Tibial nerve (tissue), 4 donors: ENCODE measurements at regions not wholly inside any gene's neighbourhood (a gene's known extent, or its start where the extent isn't known, plus 50 kb on each side); places are given as distances from the start of the nearest gene placed in this dataset.

Experiments
- DNase-seq, 2 donors: peaks; one replicate each; pipeline ENCODE4 v3.0.0-alpha.2; 2019; ENCODE audit warnings: low spot score in 2 of 2
- H3K27ac ChIP-seq, 4 donors: fragments of 200-600 bp; sonication (generic) in 3 of 4; one replicate each; pipeline ENCODE4 v1.5.1; 2017 to 2019; ENCODE audit warnings: mild to moderate bottlenecking in 1 of 4
- H3K27me3 ChIP-seq, 2 donors: fragments of 200-600 bp; sonication (generic) in 1 of 2; one replicate each; pipeline versions ENCODE4 v1.5.1 to v1.6.0; 2017 to 2019
- H3K36me3 ChIP-seq, 3 donors: fragments of 200-600 bp; sonication (generic); one replicate each; pipeline ENCODE4 v1.5.1; 2018 to 2019
- H3K4me1 ChIP-seq, 4 donors: fragments of 200-600 bp; sonication (generic) in 3 of 4; one replicate each; pipeline ENCODE4 v1.5.1; 2017 to 2019
- H3K4me3 ChIP-seq, 4 donors: fragments of 200-600 bp; sonication (generic) in 3 of 4; one replicate each; pipeline ENCODE4 v1.5.1; 2017 to 2019; ENCODE audit warnings: mild to moderate bottlenecking in 1 of 4, moderate library complexity in 1 of 4
- H3K9me3 ChIP-seq, 4 donors: fragments of 200-600 bp; sonication (generic) in 3 of 4; one replicate each; pipeline ENCODE4 v1.5.1; 2017 to 2019
- EP300 ChIP-seq, 2 donors: sonication (generic); formaldehyde crosslinking; IDR thresholded peaks; one replicate each; pipeline ENCODE4 v1.6.1; 2017; ENCODE audit warnings: antibody characterized with exemption in 2 of 2, mild to moderate bottlenecking in 1 of 2
- POLR2A ChIP-seq, 2 donors: fragments of 450-650 bp; IDR thresholded peaks; one replicate each; pipeline ENCODE4 v1.6.1; 2017; ENCODE audit warnings: antibody characterized with exemption in 2 of 2, mild to moderate bottlenecking in 2 of 2, moderate library complexity in 2 of 2
- WGBS, 2 donors: methylation state at CpG; one replicate each; pipeline ENCODE4 v1.1.5; 2018; 5-methylcytosine and 5-hydroxymethylcytosine counted together
- TF ChIP-seq, protein P1 (sequence below), 5 experiments: fragments of 200-600 bp in 3 of 5; fragments of 450-650 bp in 2 of 5; sonication (generic) in 3 of 5; IDR thresholded peaks; one replicate each; pipeline ENCODE4 v1.5.1; 2016 to 2019; ENCODE audit warnings: antibody characterized with exemption in 5 of 5, mild to moderate bottlenecking in 3 of 5, moderate library complexity in 2 of 5

DNA sequence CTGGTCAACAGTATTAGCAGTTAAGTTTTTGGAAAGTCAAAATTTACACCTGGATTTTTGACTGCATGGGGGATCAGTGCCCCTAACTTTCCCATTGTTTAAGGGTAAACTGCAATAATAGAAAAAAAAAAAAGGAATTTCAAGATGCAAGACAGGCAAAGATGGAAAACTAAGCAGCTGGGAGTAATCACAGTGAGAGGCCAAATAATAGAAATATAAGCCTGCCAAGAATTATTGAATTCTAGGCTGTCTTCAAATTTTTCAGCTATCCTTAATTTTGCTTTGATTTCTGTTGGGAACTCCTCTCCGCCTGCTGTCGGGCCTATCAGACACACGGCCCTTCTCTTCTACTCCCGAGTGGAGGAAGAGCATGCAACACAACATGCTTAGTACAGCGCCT is 215.5 kb upstream of the LMCD1 start:
- no peak for DNase-seq
- Histone ChIP-seq H3K27ac (no peak overlapping the region), H3K4me3 (no peak overlapping the region), H3K27me3 (no peaks in the 10 kb centered on the region), H3K36me3 (no peaks in the 10 kb centered on the region), H3K9me3 (no peaks in the 10 kb centered on the region), H3K4me1 (peaks cover 0 to 18% (median 0%) of the 10 kb centered on the region in 4 donors)
- WGBS, 2 donors = 56 to 64% methylated on average over 5 of the region's 5 CpGs
- no peak for TF ChIP-seq EP300 (IDR thresholded peaks at IDR 0.05)
- TF ChIP-seq, protein P1, sequence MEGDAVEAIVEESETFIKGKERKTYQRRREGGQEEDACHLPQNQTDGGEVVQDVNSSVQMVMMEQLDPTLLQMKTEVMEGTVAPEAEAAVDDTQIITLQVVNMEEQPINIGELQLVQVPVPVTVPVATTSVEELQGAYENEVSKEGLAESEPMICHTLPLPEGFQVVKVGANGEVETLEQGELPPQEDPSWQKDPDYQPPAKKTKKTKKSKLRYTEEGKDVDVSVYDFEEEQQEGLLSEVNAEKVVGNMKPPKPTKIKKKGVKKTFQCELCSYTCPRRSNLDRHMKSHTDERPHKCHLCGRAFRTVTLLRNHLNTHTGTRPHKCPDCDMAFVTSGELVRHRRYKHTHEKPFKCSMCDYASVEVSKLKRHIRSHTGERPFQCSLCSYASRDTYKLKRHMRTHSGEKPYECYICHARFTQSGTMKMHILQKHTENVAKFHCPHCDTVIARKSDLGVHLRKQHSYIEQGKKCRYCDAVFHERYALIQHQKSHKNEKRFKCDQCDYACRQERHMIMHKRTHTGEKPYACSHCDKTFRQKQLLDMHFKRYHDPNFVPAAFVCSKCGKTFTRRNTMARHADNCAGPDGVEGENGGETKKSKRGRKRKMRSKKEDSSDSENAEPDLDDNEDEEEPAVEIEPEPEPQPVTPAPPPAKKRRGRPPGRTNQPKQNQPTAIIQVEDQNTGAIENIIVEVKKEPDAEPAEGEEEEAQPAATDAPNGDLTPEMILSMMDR (IDR thresholded peaks at IDR 0.05) = no peak
- TF ChIP-seq POLR2A (IDR thresholded peaks at IDR 0.05) = no peak

DNA sequence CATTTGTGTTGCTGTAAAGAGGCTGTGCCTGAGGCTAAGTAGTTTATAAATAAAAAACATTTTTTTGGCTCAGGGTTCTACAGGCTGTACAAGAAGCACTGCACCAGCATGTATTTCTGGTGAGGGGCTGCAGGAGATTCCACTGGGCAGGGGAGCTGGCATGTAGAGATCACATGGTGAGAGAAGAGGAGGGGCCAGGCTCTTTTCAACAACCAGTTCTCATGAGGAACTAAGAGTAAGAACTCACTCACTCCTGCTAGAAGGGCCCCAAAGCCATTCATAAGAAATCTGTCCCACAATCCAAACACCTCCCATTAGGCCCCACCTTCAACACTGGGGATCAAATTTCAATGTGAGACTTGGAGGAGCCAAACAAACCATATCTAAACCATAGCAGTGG is 214.9 kb upstream of the LMCD1 start:
- no peak for DNase-seq
- TF ChIP-seq EP300 (IDR thresholded peaks at IDR 0.05) (no peak), POLR2A (IDR thresholded peaks at IDR 0.05) (no peak)
- TF ChIP-seq, protein P1 (IDR thresholded peaks at IDR 0.05) = no peak
- no peak overlapping the region for H3K4me3 ChIP-seq
- H3K9me3 ChIP-seq = no peaks in the 10 kb centered on the region
- H3K36me3 ChIP-seq = no peaks in the 10 kb centered on the region
- peaks cover 0 to 18% (median 0%) of the 10 kb centered on the region in 4 donors for H3K4me1 ChIP-seq
- no peaks in the 10 kb centered on the region for H3K27me3 ChIP-seq
- no peak overlapping the region for H3K27ac ChIP-seq

DNA sequence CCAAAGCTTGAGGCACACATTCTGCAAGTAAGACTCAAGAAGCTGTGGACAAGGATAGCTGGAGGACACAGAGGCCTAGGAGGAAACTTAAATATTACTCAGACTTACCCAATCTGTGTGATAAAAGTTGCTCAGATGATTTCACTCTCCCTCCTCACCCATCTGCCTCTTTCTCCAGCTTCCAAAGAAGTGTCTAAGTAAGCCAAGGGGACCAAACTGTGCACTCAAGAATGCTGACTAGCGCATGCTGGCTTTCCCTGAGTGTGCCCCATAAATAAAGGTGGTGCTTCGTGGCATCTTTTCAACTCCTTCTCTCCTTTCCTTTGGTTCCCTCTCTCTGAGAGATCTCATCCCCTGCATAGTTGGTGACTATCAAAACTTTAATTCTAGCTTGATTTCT is 211.0 kb upstream of the LMCD1 start:
- H3K27ac ChIP-seq = no peak overlapping the region
- peaks cover 0 to 22% (median 0%) of the 10 kb centered on the region in 4 donors for H3K4me1 ChIP-seq
- no peak overlapping the region for H3K4me3 ChIP-seq
- DNase-seq = no peak
- H3K36me3 ChIP-seq = no peaks in the 10 kb centered on the region
- H3K9me3 ChIP-seq = no peaks in the 10 kb centered on the region
- 92 to 97% methylated on average over 2 of the region's 2 CpGs for WGBS, 2 donors
- TF ChIP-seq, protein P1 (IDR thresholded peaks at IDR 0.05) = no peak
- no peak for TF ChIP-seq EP300 (IDR thresholded peaks at IDR 0.05)
- no peak for TF ChIP-seq POLR2A (IDR thresholded peaks at IDR 0.05)
- H3K27me3 ChIP-seq = no peaks in the 10 kb centered on the region

DNA sequence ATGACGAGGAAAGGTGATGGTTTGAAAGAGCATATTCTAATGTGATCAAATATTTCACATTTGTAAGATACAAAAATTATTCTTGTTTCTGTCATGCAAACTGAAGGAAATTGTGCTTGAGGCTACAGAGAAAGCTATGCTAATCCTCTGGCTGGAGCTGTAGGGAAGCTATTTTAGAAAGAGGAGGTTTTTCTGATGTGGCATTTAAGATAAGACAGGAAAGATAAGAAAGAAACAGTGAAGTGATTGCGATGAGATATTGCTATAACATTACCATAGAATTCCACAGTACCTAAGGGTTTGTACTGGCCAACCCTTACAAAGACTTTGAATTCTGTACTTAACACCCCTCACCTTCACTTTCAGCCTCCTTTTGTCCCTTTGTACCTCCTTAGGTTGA is 205.2 kb upstream of the LMCD1 start:
- H3K4me1 ChIP-seq = peaks cover 0 to 17% (median 0%) of the 10 kb centered on the region in 4 donors
- no peak overlapping the region for H3K4me3 ChIP-seq
- TF ChIP-seq POLR2A (IDR thresholded peaks at IDR 0.05) = no peak
- TF ChIP-seq, protein P1 (IDR thresholded peaks at IDR 0.05) = no peak
- no peak for TF ChIP-seq EP300 (IDR thresholded peaks at IDR 0.05)
- no peaks in the 10 kb centered on the region for H3K27me3 ChIP-seq
- H3K9me3 ChIP-seq = no peaks in the 10 kb centered on the region
- 84 to 86% methylated on average over 2 of the region's 2 CpGs for WGBS, 2 donors
- no peaks in the 10 kb centered on the region for H3K36me3 ChIP-seq
- DNase-seq = no peak
- no peak overlapping the region for H3K27ac ChIP-seq

DNA sequence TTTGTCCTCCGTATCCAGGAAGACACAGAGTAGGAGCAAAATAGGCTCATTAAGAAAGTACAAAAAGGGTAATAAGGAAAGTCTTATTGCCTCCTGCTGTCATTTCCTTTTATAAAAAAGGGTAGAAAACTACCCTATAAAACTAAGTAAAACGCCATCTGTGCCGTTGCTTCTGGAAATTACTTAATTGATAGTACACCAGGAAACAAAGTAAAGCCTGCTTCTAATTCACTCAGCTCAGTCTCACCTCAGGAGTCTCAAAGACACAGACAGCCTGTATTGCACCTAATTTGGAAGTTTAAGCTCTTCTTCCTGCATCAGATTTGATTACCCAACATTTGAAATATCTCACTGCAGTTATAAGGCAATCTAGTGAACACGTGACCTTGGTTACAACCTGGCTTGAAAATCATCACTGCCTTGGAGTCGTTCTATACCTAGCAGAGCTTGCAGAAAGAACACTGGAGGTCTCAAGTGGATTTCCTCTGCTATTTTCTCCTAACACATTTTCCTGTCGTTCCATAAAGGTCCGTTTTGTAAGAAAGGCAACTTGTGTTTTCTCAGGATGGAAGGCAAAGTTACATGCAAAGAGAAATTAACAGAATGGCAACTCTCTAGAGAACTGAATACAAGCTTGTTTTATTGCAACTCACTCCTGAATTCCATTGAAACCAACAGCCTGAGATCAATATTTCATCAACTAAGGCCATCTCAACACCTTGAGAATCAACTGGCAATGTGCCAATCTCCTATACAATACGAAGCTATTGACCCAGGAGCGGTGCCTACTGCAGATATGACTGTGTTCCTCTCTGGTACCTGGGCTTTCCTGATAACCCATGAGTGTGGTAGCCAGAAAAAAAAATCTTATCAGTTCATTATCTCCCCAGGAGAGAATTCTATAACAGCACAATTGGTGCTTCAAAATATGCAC is 203.3 kb upstream of the LMCD1 start:
- 59 to 63% methylated on average over 9 of the region's 9 CpGs for WGBS, 2 donors
- H3K4me3 ChIP-seq = no peak overlapping the region
- peaks cover 0 to 6% (median 0%) of the 10 kb centered on the region in 4 donors for H3K4me1 ChIP-seq
- H3K9me3 ChIP-seq = no peaks in the 10 kb centered on the region
- no peak overlapping the region for H3K27ac ChIP-seq
- DNase-seq = no peak
- TF ChIP-seq, protein P1 (IDR thresholded peaks at IDR 0.05) = no peak
- no peak for TF ChIP-seq POLR2A (IDR thresholded peaks at IDR 0.05)
- no peak for TF ChIP-seq EP300 (IDR thresholded peaks at IDR 0.05)
- no peaks in the 10 kb centered on the region for H3K27me3 ChIP-seq
- no peaks in the 10 kb centered on the region for H3K36me3 ChIP-seq
